GM19397 (cell line): ENCODE measurements at regions not wholly inside any gene's neighbourhood (a gene's known extent, or its start where the extent isn't known, plus 50 kb on each side); places are given as distances from the start of the nearest gene placed in this dataset.

Source experiments
- ATAC-seq: cut with Tn5 transposase; IDR thresholded peaks from one replicate; pipeline ENCODE4 v1.9.1; 2021; ENCODE audit warnings: mild to moderate bottlenecking, moderate library complexity; ENCODE audit not compliant: unreplicated experiment

GRCh38 chr4:96646146-96646545 is 806.3 kb downstream of the PDHA2 start:
- ATAC-seq, result no peak

- no peak for ATAC-seq
These were observed 809.6 kb downstream of the PDHA2 start for GRCh38 chr4:96649536-96649935.

- ATAC-seq, result no peak
These were observed 812.3 kb downstream of the PDHA2 start for GRCh38 chr4:96652158-96652557.

GRCh38 chr4:96652821-96653220 is 812.9 kb downstream of the PDHA2 start:
- ATAC-seq, result no peak

GRCh38 chr4:96654045-96654444 is 814.2 kb downstream of the PDHA2 start:
- no peak for ATAC-seq

- ATAC-seq, result no peak
These were observed 830.5 kb downstream of the PDHA2 start for GRCh38 chr4:96670381-96670780.

GRCh38 chr4:96675416-96675815 is 835.5 kb downstream of the PDHA2 start:
- ATAC-seq, result no peak

GRCh38 chr4:96675896-96676295 is 836.0 kb downstream of the PDHA2 start:
- ATAC-seq, result no peak

GRCh38 chr4:96676754-96677435 is 837.0 kb downstream of the PDHA2 start:
- no peak for ATAC-seq

GRCh38 chr4:96677499-96677898 is 837.6 kb downstream of the PDHA2 start:
- ATAC-seq, result no peak

- no peak for ATAC-seq
These were observed 841.3 kb downstream of the PDHA2 start for GRCh38 chr4:96681218-96681617.

- ATAC-seq, result no peak
These were observed 845.8 kb downstream of the PDHA2 start for GRCh38 chr4:96685691-96686090.

- ATAC-seq, result no peak
These were observed 851.6 kb downstream of the PDHA2 start for GRCh38 chr4:96691521-96691920.

GRCh38 chr4:96698831-96699230 is 858.9 kb downstream of the PDHA2 start:
- no peak for ATAC-seq

- no peak for ATAC-seq
These were observed 863.4 kb downstream of the PDHA2 start for GRCh38 chr4:96703265-96703664.

- ATAC-seq, result no peak
These were observed 868.9 kb downstream of the PDHA2 start for GRCh38 chr4:96708766-96709165.

- no peak for ATAC-seq
These were observed 873.5 kb downstream of the PDHA2 start for GRCh38 chr4:96713271-96713850.

GRCh38 chr4:96729641-96730040 is 889.7 kb downstream of the PDHA2 start:
- no peak for ATAC-seq

- ATAC-seq, result no peak
These were observed 890.5 kb downstream of the PDHA2 start for GRCh38 chr4:96730432-96730831.

- ATAC-seq, result no peak
These were observed 896.5 kb downstream of the PDHA2 start for GRCh38 chr4:96736352-96736889.

- no peak for ATAC-seq
These were observed 899.2 kb downstream of the PDHA2 start for GRCh38 chr4:96739101-96739500.

- ATAC-seq, result no peak
These were observed 902.6 kb downstream of the PDHA2 start for GRCh38 chr4:96742332-96743014.
